Neuron (in vitro differentiated cells): ENCODE measurements at regions not wholly inside any gene's neighbourhood (a gene's known extent, or its start where the extent isn't known, plus 50 kb on each side); places are given as distances from the start of the nearest gene placed in this dataset.

ENCODE experiments used
- H2AFZ ChIP-seq: one replicate; pipeline ENCODE4 v1.6.1; 2013; ENCODE audit warnings: low read depth, mild to moderate bottlenecking, inconsistent platforms, low read length, moderate library complexity
- H3K27me3 ChIP-seq: one replicate; pipeline ENCODE4 v1.6.1; 2013; ENCODE audit warnings: low read length; ENCODE audit not compliant: insufficient read depth
- H3K36me3 ChIP-seq: one replicate; pipeline ENCODE4 v1.6.1; 2013; ENCODE audit warnings: low read length; ENCODE audit not compliant: insufficient read depth
- H3K4me1 ChIP-seq: one replicate; pipeline ENCODE4 v1.6.1; 2013; ENCODE audit warnings: low read length; ENCODE audit not compliant: insufficient read depth
- H3K4me3 ChIP-seq: 2 replicates; pipeline ENCODE4 v1.5.1; 2013; ENCODE audit warnings: mild to moderate bottlenecking, low read length, moderate library complexity
- H3K9me3 ChIP-seq: one replicate; pipeline ENCODE4 v1.6.1; 2013; ENCODE audit warnings: low read length

GRCh38 chr6:126570507-126570906 lies 230.6 kb downstream of the CENPW start:
- no peaks in the 10 kb centered on the region for H3K36me3 ChIP-seq
- H3K9me3 ChIP-seq = no peaks in the 10 kb centered on the region
- H3K4me1 ChIP-seq = no peaks in the 10 kb centered on the region
- H3K4me3 ChIP-seq = no peak overlapping the region
- no peaks in the 10 kb centered on the region for H3K27me3 ChIP-seq
- no peak overlapping the region for H2AFZ ChIP-seq

- no peak overlapping the region for H3K4me3 ChIP-seq
- no peaks in the 10 kb centered on the region for H3K9me3 ChIP-seq
- no peak overlapping the region for H2AFZ ChIP-seq
- H3K27me3 ChIP-seq = no peaks in the 10 kb centered on the region
- H3K36me3 ChIP-seq = no peaks in the 10 kb centered on the region
- H3K4me1 ChIP-seq = no peaks in the 10 kb centered on the region
These were observed 234.4 kb downstream of the CENPW start for GRCh38 chr6:126574301-126574700.

- Histone ChIP-seq H3K9me3 (no peaks in the 10 kb centered on the region), H3K4me1 (no peaks in the 10 kb centered on the region), H3K36me3 (no peaks in the 10 kb centered on the region), H2AFZ (no peak overlapping the region), H3K27me3 (no peaks in the 10 kb centered on the region), H3K4me3 (no peak overlapping the region)
These were observed 241.4 kb downstream of the CENPW start for GRCh38 chr6:126581316-126581715.

GRCh38 chr6:126600258-126600916 lies 260.5 kb downstream of the CENPW start:
- H3K4me3 ChIP-seq = no peak overlapping the region
- H3K9me3 ChIP-seq = no peaks in the 10 kb centered on the region
- H3K4me1 ChIP-seq = no peaks in the 10 kb centered on the region
- H2AFZ ChIP-seq = no peak overlapping the region
- H3K36me3 ChIP-seq = no peaks in the 10 kb centered on the region
- no peaks in the 10 kb centered on the region for H3K27me3 ChIP-seq

GRCh38 chr6:126603410-126603809 lies 263.5 kb downstream of the CENPW start:
- Histone ChIP-seq H3K4me3 (no peak overlapping the region), H3K9me3 (no peaks in the 10 kb centered on the region), H2AFZ (no peak overlapping the region), H3K36me3 (no peaks in the 10 kb centered on the region), H3K4me1 (no peaks in the 10 kb centered on the region), H3K27me3 (no peaks in the 10 kb centered on the region)

- Histone ChIP-seq H3K27me3 (no peaks in the 10 kb centered on the region), H3K4me3 (no peak overlapping the region), H3K4me1 (no peaks in the 10 kb centered on the region), H3K9me3 (no peaks in the 10 kb centered on the region), H2AFZ (no peak overlapping the region), H3K36me3 (no peaks in the 10 kb centered on the region)
These were observed 265.2 kb downstream of the CENPW start for GRCh38 chr6:126605089-126605488.

- no peaks in the 10 kb centered on the region for H3K27me3 ChIP-seq
- H2AFZ ChIP-seq = no peak overlapping the region
- no peaks in the 10 kb centered on the region for H3K4me1 ChIP-seq
- no peak overlapping the region for H3K4me3 ChIP-seq
- H3K9me3 ChIP-seq = no peaks in the 10 kb centered on the region
- H3K36me3 ChIP-seq = no peaks in the 10 kb centered on the region
These were observed 267.4 kb downstream of the CENPW start for GRCh38 chr6:126607289-126607688.

GRCh38 chr6:126608681-126609080 lies 268.8 kb downstream of the CENPW start:
- Histone ChIP-seq H3K27me3 (no peaks in the 10 kb centered on the region), H3K36me3 (no peaks in the 10 kb centered on the region), H3K9me3 (no peaks in the 10 kb centered on the region), H3K4me1 (no peaks in the 10 kb centered on the region), H2AFZ (no peak overlapping the region), H3K4me3 (no peak overlapping the region)

- Histone ChIP-seq H3K27me3 (no peaks in the 10 kb centered on the region), H3K4me1 (no peaks in the 10 kb centered on the region), H3K9me3 (no peaks in the 10 kb centered on the region), H3K36me3 (no peaks in the 10 kb centered on the region), H2AFZ (no peak overlapping the region), H3K4me3 (no peak overlapping the region)
These were observed 275.0 kb downstream of the CENPW start for GRCh38 chr6:126614642-126615504.

- Histone ChIP-seq H3K36me3 (no peaks in the 10 kb centered on the region), H3K27me3 (no peaks in the 10 kb centered on the region), H3K9me3 (no peaks in the 10 kb centered on the region), H3K4me3 (no peak overlapping the region), H3K4me1 (no peaks in the 10 kb centered on the region), H2AFZ (no peak overlapping the region)
These were observed 277.0 kb downstream of the CENPW start for GRCh38 chr6:126616866-126617265.

- Histone ChIP-seq H3K36me3 (no peaks in the 10 kb centered on the region), H3K9me3 (no peaks in the 10 kb centered on the region), H3K4me1 (no peaks in the 10 kb centered on the region), H3K4me3 (no peak overlapping the region), H3K27me3 (no peaks in the 10 kb centered on the region), H2AFZ (no peak overlapping the region)
These were observed 278.9 kb downstream of the CENPW start for GRCh38 chr6:126618639-126619343.

- Histone ChIP-seq H3K27me3 (no peaks in the 10 kb centered on the region), H3K36me3 (no peaks in the 10 kb centered on the region), H3K4me1 (no peaks in the 10 kb centered on the region), H3K4me3 (no peak overlapping the region), H2AFZ (no peak overlapping the region), H3K9me3 (no peaks in the 10 kb centered on the region)
These were observed 280.8 kb downstream of the CENPW start for GRCh38 chr6:126620719-126621118.

GRCh38 chr6:126625019-126625418 lies 285.1 kb downstream of the CENPW start:
- H3K4me3 ChIP-seq = no peak overlapping the region
- H2AFZ ChIP-seq = no peak overlapping the region
- H3K36me3 ChIP-seq = no peaks in the 10 kb centered on the region
- no peaks in the 10 kb centered on the region for H3K4me1 ChIP-seq
- H3K27me3 ChIP-seq = no peaks in the 10 kb centered on the region
- H3K9me3 ChIP-seq = no peaks in the 10 kb centered on the region
